ENCODE measurements at regions not wholly inside any gene's neighbourhood (a gene's known extent, or its start where the extent isn't known, plus 50 kb on each side); places are given as distances from the start of the nearest gene placed in this dataset.

DNA sequence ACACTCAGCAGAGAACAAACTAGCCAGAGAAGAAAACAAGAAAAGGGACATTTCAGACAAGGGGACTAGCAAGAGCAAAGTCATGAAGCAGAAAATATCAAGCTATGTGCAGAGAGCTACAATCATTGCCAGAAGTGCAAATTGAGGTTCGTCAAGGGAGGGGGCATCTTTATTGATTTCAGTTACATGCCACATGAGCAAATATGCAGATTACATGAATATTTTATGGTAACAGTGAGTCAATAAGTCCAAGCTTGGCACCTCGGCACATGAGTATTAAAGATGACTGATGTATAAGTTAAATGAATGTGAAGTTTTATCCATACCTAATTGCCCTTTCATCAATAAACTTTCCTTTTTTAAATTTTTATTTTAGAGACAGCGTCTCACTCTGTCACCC lies 238.1 kb upstream of the DIAPH2 start:
- TF ChIP-seq CTCF (IDR thresholded peaks at IDR 0.05) (no peak), POLR2A (IDR thresholded peaks at IDR 0.05; ENCODE audit: low read depth) (no peak)

All from esophagus muscularis mucosa (tissue), 3 donors.